GM19035 (cell line): ENCODE measurements at regions not wholly inside any gene's neighbourhood (a gene's known extent, or its start where the extent isn't known, plus 50 kb on each side); places are given as distances from the start of the nearest gene placed in this dataset.
"Not testable (repeated sequence)": the region's sequence is repeated elsewhere in the genome, so short reads cannot be mapped to it uniquely, and the experiment has no call there.

Source experiments
- ATAC-seq: cut with Tn5 transposase; IDR thresholded peaks from one replicate; pipeline ENCODE4 v1.9.1; 2021; ENCODE audit not compliant: unreplicated experiment

GRCh38 chr10:107542607-107543006, 378.1 kb upstream of the SORCS1 start:
- no peak for ATAC-seq

GRCh38 chr10:107542016-107542415, 377.5 kb upstream of the SORCS1 start:
- ATAC-seq = no peak

- no peak for ATAC-seq
Observed at GRCh38 chr10:107540981-107541380, 376.5 kb upstream of the SORCS1 start.

GRCh38 chr10:107529350-107529749, 364.8 kb upstream of the SORCS1 start:
- ATAC-seq = no peak

GRCh38 chr10:107520348-107520747, 355.8 kb upstream of the SORCS1 start:
- ATAC-seq = no peak

- no peak for ATAC-seq
Observed at GRCh38 chr10:107517811-107518210, 353.3 kb upstream of the SORCS1 start.

GRCh38 chr10:107516349-107516748, 351.8 kb upstream of the SORCS1 start:
- ATAC-seq = no peak

- not testable (repeated sequence) for ATAC-seq
Observed at GRCh38 chr10:107504011-107504410, 339.5 kb upstream of the SORCS1 start.

GRCh38 chr10:107502229-107502985, 337.9 kb upstream of the SORCS1 start:
- ATAC-seq = no peak

GRCh38 chr10:107498983-107499382, 334.5 kb upstream of the SORCS1 start:
- no peak for ATAC-seq

- ATAC-seq = no peak
Observed at GRCh38 chr10:107497024-107497423, 332.5 kb upstream of the SORCS1 start.

GRCh38 chr10:107496594-107496993, 332.1 kb upstream of the SORCS1 start:
- ATAC-seq = no peak

GRCh38 chr10:107492389-107492788, 327.9 kb upstream of the SORCS1 start:
- no peak for ATAC-seq

GRCh38 chr10:107490389-107490788, 325.9 kb upstream of the SORCS1 start:
- no peak for ATAC-seq

- ATAC-seq = no peak
Observed at GRCh38 chr10:107487284-107487683, 322.8 kb upstream of the SORCS1 start.

GRCh38 chr10:107485019-107485418, 320.5 kb upstream of the SORCS1 start:
- no peak for ATAC-seq

- ATAC-seq = no peak
Observed at GRCh38 chr10:107481881-107482280, 317.4 kb upstream of the SORCS1 start.

GRCh38 chr10:107481224-107481623, 316.7 kb upstream of the SORCS1 start:
- ATAC-seq = no peak

- ATAC-seq = no peak
Observed at GRCh38 chr10:107480781-107481180, 316.3 kb upstream of the SORCS1 start.

- peak; percentile 63 for ATAC-seq
Observed at GRCh38 chr10:107477266-107477665, 312.8 kb upstream of the SORCS1 start.

GRCh38 chr10:107476408-107476807, 311.9 kb upstream of the SORCS1 start:
- no peak for ATAC-seq

- no peak for ATAC-seq
Observed at GRCh38 chr10:107474650-107475049, 310.1 kb upstream of the SORCS1 start.

GRCh38 chr10:107473225-107473624, 308.7 kb upstream of the SORCS1 start:
- ATAC-seq = no peak
